SK-N-SH (cell line): ENCODE measurements at regions not wholly inside any gene's neighbourhood (a gene's known extent, or its start where the extent isn't known, plus 50 kb on each side); places are given as distances from the start of the nearest gene placed in this dataset.
A peak's percentile ranks its signal among the peaks of the same experiment; 100 is the strongest.

Experiments
- CTCF ChIA-PET: fragments of 300-600, 350-600 bp; formaldehyde crosslinking; extraction: SDS; loops from one replicate; lab custom pipeline; 2021; lab: Yijun Ruan, JAX
- POLR2A ChIA-PET: fragments of 350-600 bp; sonication (Branson Sonifier 250); formaldehyde crosslinking; extraction: SDS; loops from one replicate; lab custom pipeline; 2020; ENCODE audit warnings: antibody characterized with exemption, inconsistent platforms; lab: Yijun Ruan, JAX
- DNase-seq: peaks from one replicate; pipeline ENCODE4 v3.0.0; 2012
- H2AFZ ChIP-seq: fragments of 200-600 bp; sonication (generic); 2 replicates; pipeline ENCODE4 v1.8.1; 2016; ENCODE audit warnings: antibody characterized with exemption, mild to moderate bottlenecking, low read depth
- H3F3A ChIP-seq: fragments of 200-600 bp; sonication (generic); replicated peaks from 2 replicates; pipeline ENCODE3; 2016; ENCODE audit warnings: antibody characterized with exemption, mild to moderate bottlenecking; ENCODE audit not compliant: insufficient read depth
- H3K27ac ChIP-seq, 2 experiments: fragments of 200-500 bp in 1 of 2; fragments of 200-600 bp in 1 of 2; sonication (Bioruptor generic) in 1 of 2; sonication (generic), shearing (Covaris generic) in 1 of 2; 2 replicates each; pipeline versions ENCODE4 v1.5.1 to v1.6.1; 2014 to 2016; ENCODE audit warnings: low read depth in 2 of 2, inconsistent platforms in 1 of 2, low read length in 1 of 2, mild to moderate bottlenecking in 1 of 2, mixed read lengths in 1 of 2
- H3K27me3 ChIP-seq: fragments of 200-600 bp; sonication (generic), shearing (Covaris generic); 2 replicates; pipeline ENCODE4 v1.6.1; 2016; ENCODE audit warnings: mixed run types; ENCODE audit not compliant: insufficient read depth
- H3K36me3 ChIP-seq, 2 experiments: fragments of 200-500 bp in 1 of 2; fragments of 200-600 bp in 1 of 2; sonication (Bioruptor generic) in 1 of 2; sonication (generic) in 1 of 2; replicated peaks in 1 of 2; 2 replicates each; pipeline versions ENCODE3 to v1.5.1; 2014 to 2016; ENCODE audit warnings: low read length in 1 of 2, mild to moderate bottlenecking in 1 of 2; ENCODE audit not compliant: insufficient read depth in 2 of 2, control insufficient read depth in 1 of 2
- H3K4me1 ChIP-seq, 2 experiments: fragments of 200-500 bp in 1 of 2; fragments of 200-600 bp in 1 of 2; sonication (Bioruptor generic) in 1 of 2; sonication (generic), shearing (Covaris generic) in 1 of 2; 2 replicates each; pipeline versions ENCODE4 v1.5.1 to v1.6.1; 2014 to 2016; ENCODE audit warnings: low read depth in 1 of 2, low read length in 1 of 2, mixed run types in 1 of 2; ENCODE audit not compliant: insufficient read depth in 2 of 2, control insufficient read depth in 1 of 2
- H3K4me2 ChIP-seq: fragments of 200-600 bp; sonication (generic), shearing (Covaris generic); 2 replicates; pipeline ENCODE4 v1.6.1; 2017; ENCODE audit warnings: mixed run types
- H3K4me3 ChIP-seq, 2 experiments: fragments of 200-500 bp in 1 of 2; fragments of 200-600 bp in 1 of 2; sonication (Bioruptor generic) in 1 of 2; sonication (generic), shearing (Covaris generic) in 1 of 2; 2 replicates each; pipeline versions ENCODE4 v1.5.1 to v1.8.1; 2014 to 2016; ENCODE audit warnings: low read depth in 2 of 2, inconsistent platforms in 1 of 2, low read length in 1 of 2, mild to moderate bottlenecking in 1 of 2, mixed read lengths in 1 of 2, moderate library complexity in 1 of 2
- H3K79me2 ChIP-seq: fragments of 200-600 bp; sonication (generic); 2 replicates; pipeline ENCODE4 v1.8.1; 2017; ENCODE audit warnings: mild to moderate bottlenecking; ENCODE audit not compliant: insufficient read depth
- H3K9ac ChIP-seq: fragments of 200-600 bp; sonication (generic); 2 replicates; pipeline ENCODE4 v1.6.1; 2017; ENCODE audit warnings: mixed run types
- H3K9me2 ChIP-seq: fragments of 200-600 bp; sonication (generic); 2 replicates; pipeline ENCODE4 v1.6.1; 2017; ENCODE audit warnings: mixed run types
- H3K9me3 ChIP-seq: fragments of 200-600 bp; sonication (generic); 2 replicates; pipeline ENCODE4 v1.6.1; 2017; ENCODE audit warnings: mixed run types, mild to moderate bottlenecking, moderate library complexity
- H4K20me1 ChIP-seq: fragments of 200-600 bp; sonication (generic); 2 replicates; pipeline ENCODE4 v1.6.1; 2017; ENCODE audit warnings: mild to moderate bottlenecking, mixed run types; ENCODE audit not compliant: insufficient read depth
- CTCF ChIP-seq: fragments of 200-600 bp; sonication (generic); IDR thresholded peaks from 2 replicates; pipeline ENCODE4 v1.6.1; 2017; ENCODE audit warnings: antibody characterized with exemption, mild to moderate bottlenecking, moderate library complexity
- FOSL2 ChIP-seq: IDR thresholded peaks from 2 replicates; pipeline ENCODE4 v1.4.0; 2012; ENCODE audit warnings: low read depth, mild to moderate bottlenecking, moderate library complexity, borderline replicate concordance
- FOXM1 ChIP-seq: IDR thresholded peaks from 2 replicates; pipeline ENCODE4 v1.4.0; 2012; ENCODE audit warnings: low read depth, mild to moderate bottlenecking
- GATA2 ChIP-seq: sonication (generic); formaldehyde crosslinking; IDR thresholded peaks from 2 replicates; pipeline ENCODE4 v1.5.0; 2020; ENCODE audit warnings: mild to moderate bottlenecking, missing genetic modification reagents
- MAX ChIP-seq: IDR thresholded peaks from 2 replicates; pipeline ENCODE4 v1.4.0; 2012; ENCODE audit warnings: low read depth
- MEF2A ChIP-seq: IDR thresholded peaks from 2 replicates; pipeline ENCODE4 v1.4.0; 2012; ENCODE audit warnings: low read depth, borderline replicate concordance
- NFIC ChIP-seq: IDR thresholded peaks from 2 replicates; pipeline ENCODE4 v1.4.0; 2012; ENCODE audit warnings: borderline replicate concordance
- PBX3 ChIP-seq: IDR thresholded peaks from 2 replicates; pipeline ENCODE4; 2012
- SIN3A ChIP-seq: IDR thresholded peaks from 2 replicates; pipeline ENCODE4 v1.6.1; 2012; ENCODE audit warnings: low read depth, mild to moderate bottlenecking, low read length, moderate library complexity, borderline replicate concordance
- USF2 ChIP-seq: fragments of 150-350 bp; IDR thresholded peaks from 2 replicates; pipeline ENCODE4 v1.6.1; 2017; ENCODE audit warnings: antibody characterized with exemption, low read length, low read depth, borderline replicate concordance
- WGBS: methylation state at CpG from one replicate; pipeline ENCODE4 v1.1.6; 2017; ENCODE audit warnings: low lambda C conversion rate; 5-methylcytosine and 5-hydroxymethylcytosine counted together
- TF ChIP-seq, protein P1 (sequence below): IDR thresholded peaks from 2 replicates; pipeline ENCODE4 v1.4.0; 2012; ENCODE audit warnings: low read depth, borderline replicate concordance

DNA sequence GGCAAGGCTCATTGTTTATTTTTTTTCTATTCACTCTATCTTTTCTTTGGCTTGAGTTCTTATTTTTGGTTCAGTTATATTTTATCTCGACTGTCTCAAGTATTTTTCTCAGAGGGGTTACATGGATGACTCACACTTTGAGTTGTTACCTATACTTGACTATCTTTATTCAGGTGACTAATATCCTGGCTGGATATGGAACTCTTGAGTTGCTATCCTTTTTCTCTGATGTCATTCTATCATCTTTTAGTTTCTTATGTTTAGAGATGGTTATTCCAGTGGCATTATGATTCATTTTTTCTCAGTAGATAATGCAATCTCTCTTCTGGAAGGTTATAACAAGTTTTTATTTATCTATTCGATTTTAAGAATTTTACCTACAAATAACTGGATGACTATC is 117.9 kb downstream of the COX18 start:
- Histone ChIP-seq H3K4me3 (no peak overlapping the region), H3K4me2 (0 out of 2 replicates have a peak overlapping the region, but pooled peaks have one; percentile 22), H3K9ac (no peak overlapping the region), H3K4me1 (no peaks in the 10 kb centered on the region; a peak in 1 of 4 replicates)
- TF ChIP-seq MAX (no peak), FOXM1 (no peak), GATA2 (CRISPR knock-in tag) (no peak), FOSL2 (peak; percentile 34; the same call in 1 of the 2 replicates), USF2 (no peak), MEF2A (no peak), NFIC (no peak), CTCF (no peak)
- TF ChIP-seq, protein P1, sequence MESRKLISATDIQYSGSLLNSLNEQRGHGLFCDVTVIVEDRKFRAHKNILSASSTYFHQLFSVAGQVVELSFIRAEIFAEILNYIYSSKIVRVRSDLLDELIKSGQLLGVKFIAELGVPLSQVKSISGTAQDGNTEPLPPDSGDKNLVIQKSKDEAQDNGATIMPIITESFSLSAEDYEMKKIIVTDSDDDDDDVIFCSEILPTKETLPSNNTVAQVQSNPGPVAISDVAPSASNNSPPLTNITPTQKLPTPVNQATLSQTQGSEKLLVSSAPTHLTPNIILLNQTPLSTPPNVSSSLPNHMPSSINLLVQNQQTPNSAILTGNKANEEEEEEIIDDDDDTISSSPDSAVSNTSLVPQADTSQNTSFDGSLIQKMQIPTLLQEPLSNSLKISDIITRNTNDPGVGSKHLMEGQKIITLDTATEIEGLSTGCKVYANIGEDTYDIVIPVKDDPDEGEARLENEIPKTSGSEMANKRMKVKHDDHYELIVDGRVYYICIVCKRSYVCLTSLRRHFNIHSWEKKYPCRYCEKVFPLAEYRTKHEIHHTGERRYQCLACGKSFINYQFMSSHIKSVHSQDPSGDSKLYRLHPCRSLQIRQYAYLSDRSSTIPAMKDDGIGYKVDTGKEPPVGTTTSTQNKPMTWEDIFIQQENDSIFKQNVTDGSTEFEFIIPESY: no peak
- TF ChIP-seq, all 33 proteins: peak for 1
- Histone ChIP-seq H3K9me2 (no peaks in the 10 kb centered on the region), H2AFZ (no peak overlapping the region; the same call in 1 of the 2 replicates), H3K79me2 (no peaks in the 10 kb centered on the region), H3F3A (peaks cover 19% of the 10 kb centered on the region), H3K27me3 (no peaks in the 10 kb centered on the region), H3K36me3 (no peaks in the 10 kb centered on the region), H4K20me1 (no peaks in the 10 kb centered on the region), H3K9me3 (no peaks in the 10 kb centered on the region), H3K27ac (peak overlapping the region in 1 of 2 experiments; percentile 15; a peak in 1 of 4 replicates)
- WGBS: 15% methylated on average over 2 of the region's 2 CpGs
- CTCF ChIA-PET: no interaction called here
- no peak for DNase-seq
- POLR2A ChIA-PET: no interaction called here

DNA sequence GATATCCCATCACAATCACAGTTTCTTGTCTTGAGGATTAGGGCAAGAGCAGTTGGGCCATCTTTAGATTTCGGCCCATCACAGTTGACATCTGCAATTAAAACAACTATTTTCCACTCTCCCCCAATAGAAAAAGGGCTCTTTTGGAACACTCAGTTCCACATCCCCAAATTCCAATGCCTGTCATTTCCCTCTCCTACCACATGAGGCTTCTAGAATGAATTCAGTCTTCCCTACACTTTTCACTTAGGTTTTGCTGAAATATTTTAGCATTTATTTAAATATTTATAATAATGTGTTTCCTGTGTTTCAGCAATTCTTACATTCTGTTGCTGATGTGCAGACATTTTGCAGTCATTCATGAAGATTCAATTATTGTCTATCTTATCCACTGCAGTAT is 118.4 kb downstream of the COX18 start:
- 0 out of 2 replicates have a peak overlapping the region, but pooled peaks have one; percentile 22 for H3K4me2 ChIP-seq

More for the DNA sequence above, 118.4 kb downstream of the COX18 start:
- Histone ChIP-seq H3K9ac (no peak overlapping the region), H4K20me1 (no peaks in the 10 kb centered on the region), H3K9me3 (no peaks in the 10 kb centered on the region), H2AFZ (no peak overlapping the region; the same call in 1 of the 2 replicates), H3K9me2 (no peaks in the 10 kb centered on the region), H3K4me3 (no peak overlapping the region), H3K79me2 (no peaks in the 10 kb centered on the region), H3F3A (peaks cover 19% of the 10 kb centered on the region), H3K27ac (peak overlapping the region in 1 of 2 experiments; percentile 15; a peak in 1 of 4 replicates), H3K27me3 (no peaks in the 10 kb centered on the region), H3K4me1 (no peaks in the 10 kb centered on the region; a peak in 1 of 4 replicates), H3K36me3 (no peaks in the 10 kb centered on the region)
- TF ChIP-seq CTCF (peak; percentile 43; the same call in 1 of the 2 replicates), MAX (no peak), SIN3A (no peak), FOSL2 (no peak), PBX3 (no peak)
- 62% methylated on average over 1 of the region's 1 CpG for WGBS
- no peak for DNase-seq
- ChIA-PET POLR2A (no interaction called here), CTCF (no interaction called here)
